CD4-positive, alpha-beta T cell treated with Interleukin-1 beta for 1 hour (primary cell): ENCODE measurements at regions not wholly inside any gene's neighbourhood (a gene's known extent, or its start where the extent isn't known, plus 50 kb on each side); places are given as distances from the start of the nearest gene placed in this dataset.

Experiments used
- DNase-seq, 2 donors: peaks; one replicate each; pipeline ENCODE4 v3.0.0-alpha.2; 2020 to 2022

DNA sequence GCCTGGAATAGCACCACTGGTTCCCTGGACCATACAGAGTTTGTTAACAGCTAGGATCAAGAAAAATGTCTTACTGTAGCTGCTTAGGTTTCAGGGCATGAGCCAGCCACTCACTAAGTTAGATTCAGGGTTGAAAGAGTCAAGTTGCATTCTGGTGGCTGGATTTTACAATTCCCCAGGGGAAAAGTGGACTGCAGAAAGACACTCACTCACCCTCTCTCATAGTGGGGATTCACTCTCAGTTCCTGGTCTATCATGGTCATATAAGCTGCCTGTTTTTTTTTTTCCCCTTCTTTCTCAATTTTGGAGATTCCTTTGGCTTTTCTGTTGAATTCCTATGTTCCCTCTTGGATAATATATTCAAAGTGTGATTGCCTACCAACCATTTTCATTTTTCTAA, 744.2 kb upstream of the GRIA3 start:
- DNase-seq = no peak

DNA sequence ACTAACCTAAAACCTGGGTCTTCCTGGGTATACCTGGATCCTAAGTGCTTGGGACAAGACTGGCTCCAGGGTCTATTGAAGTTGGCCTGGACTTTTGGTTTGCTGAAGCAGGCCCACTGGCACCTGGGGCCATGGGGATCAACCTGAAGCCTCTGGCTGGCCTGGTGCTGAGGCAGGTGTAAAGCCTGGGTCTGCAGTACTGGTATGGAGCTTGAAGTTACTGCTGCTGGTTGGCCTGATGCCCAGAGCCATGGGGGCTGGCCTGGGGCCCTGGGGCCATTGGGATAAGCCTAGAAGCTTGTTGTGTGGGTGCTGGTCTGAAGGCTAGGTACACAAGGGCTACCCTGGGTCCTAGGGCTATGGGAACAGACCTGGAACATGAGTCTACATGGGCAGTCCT, 743.2 kb upstream of the GRIA3 start:
- DNase-seq = no peak

DNA sequence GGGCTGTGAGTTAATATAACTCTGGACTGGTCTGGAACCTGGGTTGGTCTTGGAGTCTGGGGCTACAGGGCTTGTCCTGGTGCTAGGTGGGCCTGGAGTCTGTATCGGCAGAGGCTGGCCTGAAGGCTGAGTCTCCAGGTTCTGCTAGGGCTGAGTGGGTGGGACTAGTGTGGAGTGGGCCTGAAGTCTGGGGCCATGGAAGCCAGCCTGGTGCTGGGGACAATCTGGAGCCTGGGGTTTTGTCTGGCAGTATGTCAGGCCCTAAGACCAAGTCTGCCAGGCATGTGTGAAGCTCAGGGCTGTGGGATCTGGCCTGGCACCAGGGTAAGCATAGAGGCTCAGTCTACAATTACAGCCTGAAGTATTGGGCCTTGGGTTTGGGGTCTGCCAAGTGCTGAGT, 742.6 kb upstream of the GRIA3 start:
- no peak for DNase-seq

DNA sequence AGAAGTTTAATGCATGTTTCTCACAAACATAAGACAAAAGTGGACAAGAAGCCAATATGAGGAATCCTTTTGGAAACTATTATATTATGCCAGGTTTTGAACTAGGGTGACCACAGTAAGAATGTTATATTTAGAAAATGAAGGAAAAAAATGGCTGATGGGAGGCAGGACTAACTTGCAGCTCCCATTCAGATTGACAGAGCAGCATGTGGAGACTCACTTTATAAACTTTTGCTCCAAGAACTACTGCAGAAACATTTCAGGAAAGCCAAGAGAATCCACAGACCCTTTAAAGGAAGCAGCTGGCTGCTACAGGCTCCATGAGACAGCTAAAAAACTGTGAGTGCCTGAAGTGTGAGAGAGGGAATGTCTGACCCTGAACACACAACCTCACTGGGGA, 738.6 kb upstream of the GRIA3 start:
- no peak for DNase-seq

DNA sequence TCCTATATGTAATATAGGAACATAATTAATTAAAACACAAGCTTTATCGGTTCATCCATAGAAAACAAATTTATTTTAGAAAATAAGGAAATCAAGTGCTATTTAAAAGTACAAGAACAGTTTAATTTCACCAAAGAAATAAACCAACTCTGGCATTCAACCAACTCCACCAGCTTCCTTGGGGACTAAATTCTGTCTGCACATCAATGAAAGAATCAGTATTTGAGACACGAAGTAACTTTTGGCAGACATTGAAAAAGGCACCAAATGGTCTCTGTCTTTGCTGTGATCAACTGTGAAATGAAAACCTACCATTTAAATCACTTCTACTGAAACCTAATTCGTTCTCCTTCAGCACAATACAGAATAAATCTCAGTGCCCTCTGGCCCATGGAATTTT, 719.7 kb upstream of the GRIA3 start:
- DNase-seq = no peak

DNA sequence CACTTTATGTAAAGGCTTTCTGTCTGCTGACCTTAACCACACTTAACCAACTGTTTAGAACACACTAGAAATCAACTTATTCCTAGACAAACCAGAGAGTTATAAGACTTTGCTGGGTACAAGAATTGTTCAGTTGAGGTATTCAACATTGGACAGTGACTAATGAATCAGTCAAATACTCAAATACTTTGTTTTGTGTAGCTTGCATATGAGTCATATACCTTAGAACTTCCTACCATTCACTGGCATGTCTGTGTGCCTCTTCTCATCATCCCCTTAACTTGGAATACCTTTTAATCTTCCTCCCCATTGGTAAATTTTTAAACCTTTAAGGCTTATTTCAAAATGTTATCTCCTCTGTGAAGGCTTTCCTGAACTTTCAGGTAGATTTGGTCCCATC, 708.8 kb upstream of the GRIA3 start:
- no peak for DNase-seq

DNA sequence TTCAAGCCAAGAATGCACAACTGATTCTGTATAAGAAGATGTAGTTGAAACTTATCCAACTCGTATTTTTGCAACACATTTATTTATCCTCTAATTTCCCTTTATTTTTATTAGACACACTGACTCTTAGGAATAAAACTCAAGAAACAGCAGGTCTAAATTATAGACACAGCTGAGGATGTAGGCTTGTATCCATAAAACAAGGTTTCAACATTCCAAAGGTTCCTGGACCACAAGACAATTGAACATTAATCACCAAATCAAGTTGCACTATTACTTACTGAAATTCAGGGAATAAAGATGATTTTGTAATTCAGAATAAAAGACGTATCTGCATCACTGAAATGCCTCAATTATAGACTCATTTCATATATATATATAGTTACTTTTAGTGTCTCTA, 683.5 kb upstream of the GRIA3 start:
- DNase-seq = no peak

DNA sequence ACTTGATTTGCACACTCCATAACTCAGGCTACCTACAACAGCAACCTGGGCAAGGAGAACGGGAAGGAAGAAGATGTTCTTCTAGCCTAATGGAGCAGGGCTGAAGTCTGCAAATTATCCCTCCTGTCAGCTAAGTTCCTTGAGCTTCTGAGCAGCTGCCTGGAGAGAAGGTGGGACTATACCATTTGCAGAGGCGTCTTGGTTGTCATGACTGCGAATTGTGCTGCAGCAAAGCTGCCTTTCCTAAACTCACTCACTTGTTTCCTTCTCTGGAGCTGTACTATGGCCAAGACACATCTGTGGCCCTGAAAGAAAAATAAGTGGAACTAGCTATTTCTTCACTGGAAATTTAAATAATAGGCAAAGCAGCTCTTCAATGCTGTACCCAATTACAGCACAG, 682.4 kb upstream of the GRIA3 start:
- no peak for DNase-seq

DNA sequence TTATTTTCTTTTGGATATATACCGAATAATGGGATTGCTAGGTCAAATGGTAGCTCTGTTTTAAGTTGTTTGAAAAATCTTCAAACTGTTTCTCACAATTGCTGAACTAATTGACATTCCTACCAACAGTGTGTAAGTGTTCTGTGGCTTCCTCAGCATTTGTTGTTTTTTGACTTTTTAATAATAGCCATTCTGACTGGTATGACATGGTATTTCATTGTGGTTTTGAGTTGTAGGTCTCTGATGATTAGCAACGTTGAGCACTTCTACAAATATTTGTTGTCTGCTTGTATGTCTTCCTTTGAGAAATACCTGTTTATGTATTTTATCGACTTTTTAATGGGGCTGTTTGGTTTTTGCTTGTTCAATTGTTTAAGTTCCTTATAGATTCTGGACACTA, 680.1 kb upstream of the GRIA3 start:
- no peak for DNase-seq

DNA sequence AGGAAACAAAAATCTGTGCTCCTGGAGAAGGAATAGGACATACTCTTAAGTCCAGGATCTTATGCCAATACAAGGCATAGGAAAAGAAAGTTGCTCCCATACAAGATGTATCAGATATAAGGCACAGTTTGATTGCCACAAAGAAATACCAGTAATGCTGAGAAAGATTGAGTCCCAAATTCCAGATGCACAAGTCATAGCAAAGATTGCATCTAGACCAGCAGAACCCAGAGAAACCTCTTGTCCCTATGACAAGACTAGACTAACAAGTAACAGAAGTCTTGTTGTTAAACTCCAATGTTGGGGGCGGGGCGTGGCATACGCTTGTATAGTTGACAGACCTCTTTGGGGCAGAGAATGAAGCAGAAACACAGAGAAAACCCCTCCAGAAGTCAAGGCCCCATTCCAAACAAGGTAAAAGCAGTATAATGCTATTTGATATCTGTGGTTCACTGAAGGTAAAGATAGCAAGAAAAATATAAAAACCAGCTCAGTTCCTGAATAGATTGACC, 671.5 kb upstream of the GRIA3 start:
- no peak for DNase-seq

DNA sequence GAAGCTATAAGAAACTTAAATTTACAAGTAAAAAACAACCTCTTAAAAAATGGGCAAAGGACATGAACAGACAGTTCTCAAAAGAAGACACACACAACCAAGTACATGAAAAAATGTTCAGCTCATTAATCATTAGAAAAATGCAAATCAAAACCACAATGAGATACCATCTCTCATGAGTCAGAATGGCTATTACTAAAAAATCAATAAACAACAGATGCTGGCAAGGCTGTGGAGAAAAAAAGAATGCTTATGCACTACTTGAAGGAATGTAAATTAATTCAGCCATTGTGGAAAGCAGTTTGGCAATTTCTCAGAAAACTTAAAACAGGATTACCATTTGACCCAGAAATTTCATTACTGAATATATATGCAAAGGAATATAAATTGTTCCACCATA, 666.3 kb upstream of the GRIA3 start:
- DNase-seq = no peak

DNA sequence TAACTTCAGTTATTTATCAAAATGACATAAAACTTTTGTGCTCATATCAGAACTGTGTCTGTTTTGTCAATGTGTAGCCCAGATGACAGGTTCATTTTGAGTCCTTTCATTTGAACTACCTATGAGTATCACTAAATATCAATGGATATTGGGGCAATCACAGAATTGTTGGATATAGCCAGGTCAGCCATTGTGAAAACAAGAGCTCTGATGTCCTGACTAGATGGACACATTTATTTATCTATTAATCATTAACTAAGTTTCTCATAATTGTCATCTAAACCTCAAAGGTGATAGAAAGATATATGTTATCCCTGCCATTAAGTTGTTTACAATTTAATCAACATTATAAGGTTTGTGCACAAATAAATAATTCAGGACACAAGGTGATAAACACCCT, 638.3 kb upstream of the GRIA3 start:
- DNase-seq = no peak

DNA sequence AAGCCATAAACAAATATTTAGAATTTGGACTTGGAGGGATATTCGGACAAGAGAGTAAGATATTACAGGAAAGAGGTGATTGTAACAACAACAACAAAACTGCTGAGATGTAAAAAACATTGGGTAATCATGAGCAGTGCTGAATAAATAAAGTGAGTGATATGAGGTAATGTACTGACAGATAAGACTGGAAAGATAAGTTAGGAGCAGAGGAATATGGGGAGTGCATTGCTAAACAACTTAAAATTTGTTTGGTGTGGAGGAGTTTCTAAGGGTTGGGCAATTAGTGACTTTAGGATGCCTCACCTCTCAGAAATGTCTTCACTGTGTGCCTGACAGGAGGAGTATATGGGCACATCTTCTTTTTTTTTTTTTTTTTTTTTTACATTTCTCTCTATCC, 637.8 kb upstream of the GRIA3 start:
- no peak for DNase-seq

DNA sequence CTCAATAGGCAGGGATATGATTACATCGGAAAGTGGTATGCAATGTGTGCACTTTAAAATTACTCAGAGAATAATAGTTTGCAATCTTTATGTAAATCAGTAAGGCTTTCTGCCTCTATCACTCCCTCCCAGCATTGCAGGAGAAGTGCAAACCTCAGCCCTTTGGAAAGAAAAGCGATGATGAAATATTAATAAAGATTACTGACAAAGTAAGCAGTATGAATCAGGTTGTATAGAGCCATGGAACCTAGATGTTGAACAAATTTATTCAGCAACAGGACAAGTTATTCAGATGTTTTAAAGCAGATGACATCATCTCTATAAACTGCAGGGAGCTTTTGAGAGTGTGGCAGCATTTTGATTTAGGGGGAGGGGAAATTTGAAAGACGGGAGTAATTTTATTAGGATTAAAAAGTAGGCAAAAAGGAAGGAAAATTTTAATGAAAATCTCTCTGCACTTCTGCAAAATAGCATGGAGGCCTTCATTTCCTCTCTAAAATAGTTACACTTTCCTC, 631.7 kb upstream of the GRIA3 start:
- no peak for DNase-seq

DNA sequence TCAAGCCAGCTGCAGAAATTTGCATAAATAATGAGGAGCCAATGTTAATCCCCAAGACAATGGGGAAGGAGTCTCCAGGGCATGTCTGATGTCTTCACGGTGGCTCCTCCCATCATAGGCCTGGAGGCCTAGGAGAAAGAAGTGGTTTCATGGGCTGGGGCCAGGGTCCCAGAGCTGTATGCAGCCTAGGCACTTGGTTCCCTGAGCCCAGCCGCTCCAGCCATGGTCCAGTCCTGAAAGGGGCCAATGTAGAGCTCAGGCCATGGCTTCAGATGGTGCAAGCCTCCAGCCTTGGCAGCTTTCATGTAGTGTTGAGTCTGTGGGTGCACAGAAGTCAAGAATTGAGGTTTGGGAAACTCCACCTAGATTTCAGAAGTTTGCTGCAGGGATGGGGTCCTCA, 628.2 kb upstream of the GRIA3 start:
- no peak for DNase-seq

DNA sequence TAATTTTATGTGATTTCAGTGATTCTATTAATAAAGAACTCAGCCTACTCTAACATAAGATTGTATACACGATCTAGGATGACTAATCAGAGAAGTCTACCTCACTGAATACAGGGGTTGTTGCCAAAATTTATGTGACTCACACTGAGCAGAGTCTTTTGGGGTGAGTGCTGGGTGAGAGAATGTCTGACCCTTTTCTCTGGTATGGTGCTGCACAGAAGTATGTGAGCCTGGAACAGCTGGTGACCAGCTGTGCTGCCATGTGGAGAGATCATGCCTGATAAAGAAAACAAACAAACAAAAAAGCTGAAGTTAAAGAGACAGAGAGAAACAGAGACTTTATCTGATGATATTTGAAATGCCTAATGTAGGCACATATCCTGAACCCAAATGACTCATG, 618.1 kb upstream of the GRIA3 start:
- no peak for DNase-seq

DNA sequence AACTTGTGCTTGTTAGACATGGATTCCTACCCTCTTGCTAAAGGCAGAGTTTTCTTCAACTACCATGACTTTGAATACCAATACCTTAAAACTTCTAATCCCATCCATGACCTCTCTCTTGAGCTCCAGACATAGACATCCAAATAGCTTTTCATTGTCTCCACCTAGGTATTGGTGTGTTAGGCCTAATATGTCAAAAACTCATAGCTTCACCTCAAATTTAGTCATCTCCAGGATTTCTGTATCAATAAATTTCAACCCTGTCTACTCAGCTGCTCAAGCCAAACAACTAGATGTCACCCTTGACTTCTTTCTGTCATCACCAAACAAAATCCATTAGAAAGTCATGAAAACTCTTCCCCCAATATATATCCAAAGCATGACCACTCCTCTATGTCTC, 617.7 kb upstream of the GRIA3 start:
- no peak for DNase-seq

DNA sequence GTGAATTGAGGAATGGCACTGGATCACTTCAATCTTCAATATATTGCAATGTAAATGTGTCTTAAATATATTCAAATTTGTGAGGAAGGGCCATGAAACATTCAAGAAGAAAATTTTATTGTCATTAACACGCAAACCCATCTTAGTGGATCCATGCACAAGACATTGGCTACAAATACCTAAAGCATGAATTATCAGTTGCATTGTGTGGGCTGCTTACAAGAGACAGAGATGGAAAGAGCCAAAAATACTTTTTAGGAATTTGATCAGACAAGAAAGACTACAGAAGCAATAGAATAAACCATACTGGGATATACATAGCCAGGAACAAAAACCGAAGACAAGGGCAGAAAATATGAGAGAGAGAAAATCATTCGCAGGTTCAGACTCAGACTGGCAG, 616.2 kb upstream of the GRIA3 start:
- DNase-seq = no peak

DNA sequence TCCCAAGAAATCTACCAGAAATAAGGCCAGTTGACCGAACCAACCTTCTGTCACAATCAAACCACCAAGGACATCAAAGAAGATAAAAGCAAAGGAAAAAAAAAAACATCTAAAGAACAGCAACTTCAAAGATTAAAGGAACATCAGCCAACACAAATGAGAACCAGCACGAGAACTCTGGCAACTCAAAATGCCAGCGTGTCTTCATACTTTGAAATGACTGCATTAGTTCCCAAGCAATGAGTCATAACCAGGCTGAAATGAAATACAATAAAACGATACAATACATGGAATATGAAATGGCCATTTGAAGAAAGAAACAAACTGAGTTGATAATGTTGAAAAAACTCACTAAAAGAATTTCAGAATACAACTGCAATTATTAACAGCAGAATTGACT, 611.6 kb upstream of the GRIA3 start:
- DNase-seq = no peak

DNA sequence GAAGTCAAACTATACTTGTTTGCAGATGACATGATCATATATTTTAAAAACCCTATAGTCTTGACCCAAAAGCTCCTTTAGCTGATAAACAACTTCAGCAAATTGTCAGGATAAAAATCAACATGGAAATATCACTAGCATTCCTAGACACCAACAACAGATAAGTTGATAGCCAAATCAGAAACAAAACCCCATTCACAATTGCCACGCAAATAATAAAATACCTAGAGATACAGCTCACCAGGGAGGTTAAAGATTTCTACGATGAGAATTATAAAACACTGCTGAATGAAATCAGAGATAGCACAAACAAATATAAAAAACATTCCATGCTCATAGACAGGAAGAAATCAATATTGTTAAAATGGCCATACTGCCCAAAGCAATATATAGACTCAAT, 605.0 kb upstream of the GRIA3 start:
- DNase-seq = no peak

DNA sequence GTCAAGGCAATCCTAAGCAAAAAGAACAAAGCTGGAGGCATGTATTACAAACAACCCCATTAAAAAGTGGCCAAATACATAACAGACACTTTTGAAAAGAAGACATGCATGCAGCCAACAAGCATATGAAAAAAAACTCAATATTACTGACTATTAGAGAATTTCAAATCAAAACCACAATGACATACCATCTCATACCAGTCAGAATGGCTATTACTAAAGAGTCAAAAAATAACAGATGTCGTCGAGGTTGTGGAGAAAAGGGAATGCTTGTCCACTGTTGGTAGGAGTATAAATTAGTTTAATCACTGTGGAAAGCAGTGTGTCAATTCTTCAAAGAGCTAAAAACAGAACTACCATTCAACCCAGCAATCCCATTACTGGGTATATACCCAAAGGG, 604.6 kb upstream of the GRIA3 start:
- DNase-seq = no peak

DNA sequence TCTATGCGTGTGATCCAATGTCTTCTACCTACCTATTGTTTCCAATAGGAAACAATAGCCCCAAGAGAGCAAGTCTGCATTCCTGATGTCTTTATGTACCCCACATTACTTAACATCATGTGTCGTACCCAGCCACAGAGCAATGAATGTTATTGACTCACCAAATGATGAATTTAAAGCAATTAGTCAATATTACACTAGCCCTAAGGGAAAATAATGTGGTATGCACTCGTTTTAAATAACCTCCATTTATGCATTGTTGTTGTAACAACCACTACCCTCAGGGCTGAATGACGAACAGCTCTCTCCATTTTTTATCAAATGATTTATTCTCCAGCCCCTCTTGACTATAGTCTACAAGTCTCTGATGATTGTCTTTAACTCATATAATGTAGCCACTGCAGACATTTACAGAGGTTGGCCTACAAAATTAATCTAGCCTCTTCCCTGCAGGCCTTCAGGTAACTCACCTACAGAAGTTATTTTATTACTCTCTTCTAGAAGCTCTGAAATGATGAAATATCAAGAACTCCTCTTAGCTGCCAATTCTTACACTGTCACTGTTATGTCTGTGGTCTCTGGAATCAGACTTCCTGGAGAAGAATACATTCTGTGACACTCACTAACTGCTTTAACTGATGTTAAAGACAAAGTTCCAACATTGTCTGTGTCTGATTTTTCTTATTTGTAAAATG, 601.7 kb upstream of the GRIA3 start:
- DNase-seq = no peak

DNA sequence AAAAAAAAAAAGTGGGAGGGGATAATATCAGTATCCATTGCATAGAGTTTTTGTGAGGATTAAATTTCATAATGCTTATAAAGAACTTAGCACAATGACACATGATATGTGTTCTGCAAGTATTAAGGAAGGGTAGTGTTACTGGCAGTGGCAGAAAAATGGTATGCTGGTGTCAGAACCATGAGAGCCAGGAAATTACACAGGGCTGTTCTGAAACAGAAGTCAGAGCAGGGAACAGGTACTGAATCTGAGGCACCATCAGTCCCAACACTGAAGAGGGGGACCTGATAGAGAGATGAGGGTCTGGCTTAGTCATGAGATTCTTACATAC, 601.1 kb upstream of the GRIA3 start:
- DNase-seq = no peak

DNA sequence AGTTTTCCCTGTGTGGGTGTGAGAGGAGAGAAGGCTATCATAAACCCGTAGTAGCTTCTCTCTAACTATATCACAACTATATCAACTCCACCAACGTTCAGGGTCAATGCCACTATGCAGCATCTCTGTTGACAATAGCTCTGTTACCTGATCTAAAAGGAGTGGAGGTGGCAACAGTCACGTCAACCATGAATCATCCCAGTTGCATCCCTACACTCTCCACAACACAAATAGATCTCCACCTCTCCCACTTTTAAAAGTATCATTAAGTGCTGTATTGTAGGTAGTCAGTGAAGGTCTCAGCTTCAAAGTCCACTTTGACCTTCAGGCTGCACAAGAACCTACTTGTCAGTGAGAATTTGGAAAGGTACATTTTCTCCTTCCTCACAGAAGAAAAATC, 600.5 kb upstream of the GRIA3 start:
- DNase-seq = no peak

DNA sequence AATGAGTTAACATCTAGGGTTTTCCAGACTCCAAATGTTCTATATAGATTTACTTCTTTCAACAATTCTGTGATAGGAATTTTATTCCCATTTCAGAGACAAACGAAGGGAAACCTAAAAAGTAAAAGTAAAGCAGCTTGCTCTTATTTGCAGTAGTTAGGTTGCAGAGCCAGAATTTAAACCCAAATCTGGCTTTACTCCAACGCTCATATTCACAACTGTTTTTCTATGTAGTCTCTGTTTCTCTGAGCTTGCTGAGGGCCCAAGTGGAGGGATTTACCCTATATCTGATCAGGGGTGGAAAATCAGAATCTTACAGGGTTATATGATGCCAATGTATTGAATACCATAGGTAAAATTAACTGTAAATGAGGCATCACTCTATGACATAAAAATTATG, 599.1 kb upstream of the GRIA3 start:
- no peak for DNase-seq

DNA sequence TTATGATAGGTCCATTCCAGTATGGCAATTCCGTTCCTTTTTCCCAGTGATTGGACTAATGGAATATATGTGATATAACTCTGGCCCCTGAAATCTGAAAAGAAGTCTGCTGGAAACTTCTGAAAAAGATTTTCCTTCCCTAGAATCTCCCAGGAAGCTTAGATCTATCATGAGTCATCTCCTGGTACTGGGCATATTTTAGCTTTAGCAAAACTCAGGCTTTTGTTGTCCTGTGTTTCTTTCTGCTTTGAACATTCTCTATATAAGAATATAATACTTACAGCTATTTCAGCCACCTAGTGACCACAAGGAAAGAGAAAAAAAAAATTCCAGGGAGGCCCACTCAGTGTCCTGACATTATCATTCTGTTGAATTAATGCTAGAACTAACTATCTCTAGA, 597.2 kb upstream of the GRIA3 start:
- DNase-seq = no peak
